Keratinocyte (primary cell): ENCODE measurements at regions not wholly inside any gene's neighbourhood (a gene's known extent, or its start where the extent isn't known, plus 50 kb on each side); places are given as distances from the start of the nearest gene placed in this dataset.

Source experiments
- DNase-seq: peaks from one replicate; pipeline ENCODE4 v3.0.0-alpha.2; 2011; ENCODE audit warnings: low read depth, missing footprints, low spot score
- FAIRE-seq: peaks from 2 replicates; lab custom pipeline; 2011; peaks lifted over from hg19 to GRCh38; lab: Jason Lieb, UNC
- H2AFZ ChIP-seq: 2 replicates; pipeline ENCODE4 v1.6.0; 2012; ENCODE audit warnings: low read length, control low read depth, inconsistent platforms; ENCODE audit not compliant: control insufficient read depth
- H3K27ac ChIP-seq: 2 replicates; pipeline ENCODE4 v1.5.1; 2011; ENCODE audit warnings: low read length; ENCODE audit not compliant: control insufficient read depth, insufficient read depth
- H3K27me3 ChIP-seq: 3 replicates; pipeline ENCODE4 v1.6.0; 2011; ENCODE audit warnings: low read length; ENCODE audit not compliant: control insufficient read depth, insufficient read depth; ENCODE audit errors: extremely low read depth
- H3K36me3 ChIP-seq, 2 experiments: 2 replicates in 1 of 2; 3 replicates in 1 of 2; pipeline ENCODE4 v1.5.1; 2011; ENCODE audit warnings: low read length in 2 of 2, mild to moderate bottlenecking in 1 of 2; ENCODE audit not compliant: control insufficient read depth in 2 of 2, insufficient read depth in 2 of 2; ENCODE audit errors: extremely low read depth in 1 of 2
- H3K4me1 ChIP-seq: 3 replicates; pipeline ENCODE4 v1.5.1; 2011; ENCODE audit warnings: low read length; ENCODE audit not compliant: control insufficient read depth, insufficient read depth; ENCODE audit errors: extremely low read depth
- H3K4me2 ChIP-seq: 3 replicates; pipeline ENCODE4 v1.6.0; 2011; ENCODE audit warnings: low read depth, low read length; ENCODE audit not compliant: control insufficient read depth, insufficient read depth; ENCODE audit errors: extremely low read depth
- H3K4me3 ChIP-seq, 3 experiments: fragments of 200-600 bp in 1 of 3; sonication (generic) in 1 of 3; 2 replicates in 2 of 3; 3 replicates in 1 of 3; pipeline ENCODE4 v1.5.1; 2011 to 2016; ENCODE audit warnings: low read length in 3 of 3, mild to moderate bottlenecking in 3 of 3, control low read depth in 2 of 3, inconsistent platforms in 1 of 3, low read depth in 1 of 3, mixed read lengths in 1 of 3, mixed run types in 1 of 3, moderate library complexity in 1 of 3; ENCODE audit not compliant: control insufficient read depth in 2 of 3, insufficient read depth in 2 of 3; ENCODE audit errors: extremely low read depth in 1 of 3
- H3K79me2 ChIP-seq: 2 replicates; pipeline ENCODE4 v1.6.0; 2012; ENCODE audit warnings: low read length; ENCODE audit not compliant: control insufficient read depth, insufficient read depth
- H3K9ac ChIP-seq: 3 replicates; pipeline ENCODE4 v1.6.0; 2011; ENCODE audit warnings: low read length; ENCODE audit not compliant: control insufficient read depth, insufficient read depth; ENCODE audit errors: extremely low read depth
- H3K9me1 ChIP-seq: 3 replicates; pipeline ENCODE4 v1.6.0; 2011; ENCODE audit warnings: low read length; ENCODE audit not compliant: control insufficient read depth, insufficient read depth; ENCODE audit errors: extremely low read depth
- H3K9me3 ChIP-seq: 2 replicates; pipeline ENCODE4 v1.5.1; 2012; ENCODE audit warnings: low read depth, low read length; ENCODE audit not compliant: control insufficient read depth
- H4K20me1 ChIP-seq: 3 replicates; pipeline ENCODE4 v1.6.0; 2011; ENCODE audit warnings: low read length; ENCODE audit not compliant: control insufficient read depth, insufficient read depth; ENCODE audit errors: extremely low read depth
- EZH2 ChIP-seq: IDR thresholded peaks from one replicate; pipeline ENCODE4 v1.6.1; 2012; ENCODE audit warnings: inconsistent platforms, mild to moderate bottlenecking, low read length, moderate library complexity
- dilution Hi-C: fragments of 300-500 bp; cut with MboI; formaldehyde crosslinking; loops from one replicate; pipeline ENCODE4 v1.7.0; 2020; ENCODE audit warnings: low sequenced_read_pairs; ENCODE audit not compliant: extremely low pct_ligation_motif_present
- TF ChIP-seq, protein P1 (sequence below), 3 experiments: IDR thresholded peaks in 1 of 3; conservative IDR thresholded peaks in 1 of 3; optimal IDR thresholded peaks in 1 of 3; 2 replicates in 2 of 3; 3 replicates in 1 of 3; pipeline versions ENCODE3 to v1.5.1; 2011; ENCODE audit warnings: low read length in 3 of 3, mild to moderate bottlenecking in 3 of 3, moderate library complexity in 2 of 3, control low read depth in 1 of 3, inconsistent platforms in 1 of 3; ENCODE audit not compliant: insufficient read depth in 2 of 3; ENCODE audit errors: extremely low read depth in 1 of 3

DNA sequence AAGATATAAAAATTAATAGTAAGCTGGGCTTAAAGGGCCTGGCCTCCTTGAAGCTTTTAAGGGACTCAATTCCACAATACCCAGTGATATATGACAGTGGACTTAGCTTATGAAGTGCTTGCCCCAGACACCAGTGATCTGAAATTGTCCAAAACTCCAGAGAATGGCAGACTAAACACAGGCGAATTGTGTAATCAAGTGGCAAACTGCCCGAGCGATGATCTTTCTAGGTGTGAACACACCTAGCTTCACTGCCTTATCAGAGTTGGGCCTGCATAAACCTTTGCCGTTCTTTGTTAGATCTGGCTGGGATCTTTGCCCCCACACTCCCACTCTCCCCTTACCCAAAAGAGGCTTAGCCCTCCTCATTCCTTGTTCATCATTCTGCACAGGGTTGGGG, 62.5 kb upstream of the SH3RF1 start:
- Histone ChIP-seq H3K9me1 (no peaks in the 10 kb centered on the region), H3K4me3 (no peak overlapping the region), H3K36me3 (no peaks in the 10 kb centered on the region), H3K27ac (no peak overlapping the region), H3K4me1 (peaks cover 24% of the 10 kb centered on the region), H3K4me2 (no peak overlapping the region), H2AFZ (no peak overlapping the region), H4K20me1 (no peaks in the 10 kb centered on the region), H3K9ac (no peak overlapping the region), H3K79me2 (no peaks in the 10 kb centered on the region), H3K9me3 (no peaks in the 10 kb centered on the region), H3K27me3 (no peaks in the 10 kb centered on the region)
- no peak for FAIRE-seq
- DNase-seq, result no peak
- TF ChIP-seq EZH2, result no peak
- TF ChIP-seq, protein P1, sequence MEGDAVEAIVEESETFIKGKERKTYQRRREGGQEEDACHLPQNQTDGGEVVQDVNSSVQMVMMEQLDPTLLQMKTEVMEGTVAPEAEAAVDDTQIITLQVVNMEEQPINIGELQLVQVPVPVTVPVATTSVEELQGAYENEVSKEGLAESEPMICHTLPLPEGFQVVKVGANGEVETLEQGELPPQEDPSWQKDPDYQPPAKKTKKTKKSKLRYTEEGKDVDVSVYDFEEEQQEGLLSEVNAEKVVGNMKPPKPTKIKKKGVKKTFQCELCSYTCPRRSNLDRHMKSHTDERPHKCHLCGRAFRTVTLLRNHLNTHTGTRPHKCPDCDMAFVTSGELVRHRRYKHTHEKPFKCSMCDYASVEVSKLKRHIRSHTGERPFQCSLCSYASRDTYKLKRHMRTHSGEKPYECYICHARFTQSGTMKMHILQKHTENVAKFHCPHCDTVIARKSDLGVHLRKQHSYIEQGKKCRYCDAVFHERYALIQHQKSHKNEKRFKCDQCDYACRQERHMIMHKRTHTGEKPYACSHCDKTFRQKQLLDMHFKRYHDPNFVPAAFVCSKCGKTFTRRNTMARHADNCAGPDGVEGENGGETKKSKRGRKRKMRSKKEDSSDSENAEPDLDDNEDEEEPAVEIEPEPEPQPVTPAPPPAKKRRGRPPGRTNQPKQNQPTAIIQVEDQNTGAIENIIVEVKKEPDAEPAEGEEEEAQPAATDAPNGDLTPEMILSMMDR (optimal IDR thresholded peaks at IDR 0.05 in 1 of 3, IDR thresholded peaks at IDR 0.05 in 1 of 3, conservative IDR thresholded peaks at IDR 0.05 in 1 of 3; ENCODE audit: extremely low read depth in 1 of 3, insufficient read depth in 2 of 3, low read length in 3 of 3), result no peak
- dilution Hi-C loops, result no loop called here

DNA sequence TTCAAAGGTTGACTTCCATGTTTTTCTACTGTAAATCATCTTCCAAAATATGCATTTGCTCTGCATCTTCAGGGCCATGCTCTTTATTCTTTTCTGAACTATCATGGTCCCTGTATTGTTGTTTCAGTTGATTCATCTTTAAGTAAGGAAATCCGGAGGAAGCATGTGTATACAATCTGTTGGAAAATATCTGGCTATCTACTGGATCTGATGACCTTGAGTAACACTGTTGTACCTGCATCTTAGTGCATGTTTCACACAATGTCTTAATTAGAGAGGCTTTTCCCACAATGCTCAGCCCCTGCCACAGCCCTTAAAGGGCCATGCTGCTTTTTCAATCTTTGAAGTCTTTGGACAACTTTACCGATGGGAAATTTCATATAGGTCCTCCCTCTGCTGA, 61.8 kb upstream of the SH3RF1 start:
- no peaks in the 10 kb centered on the region for H3K9me3 ChIP-seq
- no peak overlapping the region for H3K4me3 ChIP-seq
- no peaks in the 10 kb centered on the region for H3K9me1 ChIP-seq
- FAIRE-seq (no peak), DNase-seq (no peak)
- H3K27ac ChIP-seq, result no peak overlapping the region
- no peak overlapping the region for H3K4me2 ChIP-seq
- H4K20me1 ChIP-seq, result no peaks in the 10 kb centered on the region
- no peaks in the 10 kb centered on the region for H3K36me3 ChIP-seq
- TF ChIP-seq EZH2, result no peak
- TF ChIP-seq, protein P1 (optimal IDR thresholded peaks at IDR 0.05 in 1 of 3, IDR thresholded peaks at IDR 0.05 in 1 of 3, conservative IDR thresholded peaks at IDR 0.05 in 1 of 3; ENCODE audit: extremely low read depth in 1 of 3, insufficient read depth in 2 of 3, low read length in 3 of 3), result no peak
- no peak overlapping the region for H2AFZ ChIP-seq
- H3K79me2 ChIP-seq, result no peaks in the 10 kb centered on the region
- dilution Hi-C loops, result no loop called here
- no peak overlapping the region for H3K9ac ChIP-seq
- H3K27me3 ChIP-seq, result no peaks in the 10 kb centered on the region
- H3K4me1 ChIP-seq, result peaks cover 18% of the 10 kb centered on the region
